HEK293T (cell line): ENCODE measurements at regions not wholly inside any gene's neighbourhood (a gene's known extent, or its start where the extent isn't known, plus 50 kb on each side); places are given as distances from the start of the nearest gene placed in this dataset.

Experiments used
- BHLHE40 ChIP-seq: fragments of 450-650 bp; IDR thresholded peaks from 2 replicates; pipeline ENCODE4 v1.6.1; 2016; ENCODE audit warnings: mild to moderate bottlenecking, moderate library complexity, borderline replicate concordance
- ELF4 ChIP-seq: fragments of 450-650 bp; IDR thresholded peaks from 2 replicates; pipeline ENCODE4 v1.6.1; 2017; ENCODE audit warnings: antibody characterized with exemption
- FOXA1 ChIP-seq: fragments of 450-650 bp; IDR thresholded peaks from 2 replicates; pipeline ENCODE4 v1.6.1; 2016; ENCODE audit warnings: mild to moderate bottlenecking
- FOXM1 ChIP-seq: fragments of 450-650 bp; IDR thresholded peaks from 2 replicates; pipeline ENCODE4 v1.6.1; 2017; ENCODE audit warnings: mild to moderate bottlenecking, borderline replicate concordance
- SP1 ChIP-seq: fragments of 450-650 bp; IDR thresholded peaks from 2 replicates; pipeline ENCODE4 v1.6.1; 2017
- SUZ12 ChIP-seq: fragments of 450-650 bp; IDR thresholded peaks from 2 replicates; pipeline ENCODE4 v1.6.1; 2016; ENCODE audit warnings: mild to moderate bottlenecking
- TARDBP ChIP-seq: fragments of 450-650 bp; IDR thresholded peaks from 2 replicates; pipeline ENCODE4 v1.6.1; 2016

- TF ChIP-seq FOXM1 (no peak), BHLHE40 (no peak), FOXA1 (no peak), SP1 (no peak), SUZ12 (no peak), TARDBP (no peak), ELF4 (no peak)
Observed at GRCh38 chr6:79145301-79145700, 67.2 kb upstream of the PHIP start.
